ENCODE measurements at regions not wholly inside any gene's neighbourhood (a gene's known extent, or its start where the extent isn't known, plus 50 kb on each side); places are given as distances from the start of the nearest gene placed in this dataset.

DNA sequence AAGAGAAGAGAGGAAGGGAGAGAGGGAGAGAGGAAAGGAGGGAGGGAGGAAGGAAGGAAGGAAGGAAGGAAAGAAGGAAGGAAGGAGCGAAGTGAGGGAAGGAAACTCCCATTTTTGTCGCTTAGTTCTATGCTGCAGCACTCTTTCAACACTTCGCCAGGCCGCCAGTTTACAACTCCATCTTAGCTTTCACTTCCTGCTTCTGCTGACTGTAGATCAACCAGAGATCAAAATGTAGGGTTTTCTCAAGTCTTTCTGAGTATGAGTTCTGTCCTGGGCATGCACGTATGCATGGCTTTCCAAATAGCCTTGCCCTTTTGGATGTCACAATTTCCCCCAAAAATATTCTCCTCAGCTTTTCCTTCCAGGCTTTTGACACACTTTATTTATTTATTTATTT, 723.4 kb downstream of the TRHDE start:
- TF ChIP-seq, protein P1, sequence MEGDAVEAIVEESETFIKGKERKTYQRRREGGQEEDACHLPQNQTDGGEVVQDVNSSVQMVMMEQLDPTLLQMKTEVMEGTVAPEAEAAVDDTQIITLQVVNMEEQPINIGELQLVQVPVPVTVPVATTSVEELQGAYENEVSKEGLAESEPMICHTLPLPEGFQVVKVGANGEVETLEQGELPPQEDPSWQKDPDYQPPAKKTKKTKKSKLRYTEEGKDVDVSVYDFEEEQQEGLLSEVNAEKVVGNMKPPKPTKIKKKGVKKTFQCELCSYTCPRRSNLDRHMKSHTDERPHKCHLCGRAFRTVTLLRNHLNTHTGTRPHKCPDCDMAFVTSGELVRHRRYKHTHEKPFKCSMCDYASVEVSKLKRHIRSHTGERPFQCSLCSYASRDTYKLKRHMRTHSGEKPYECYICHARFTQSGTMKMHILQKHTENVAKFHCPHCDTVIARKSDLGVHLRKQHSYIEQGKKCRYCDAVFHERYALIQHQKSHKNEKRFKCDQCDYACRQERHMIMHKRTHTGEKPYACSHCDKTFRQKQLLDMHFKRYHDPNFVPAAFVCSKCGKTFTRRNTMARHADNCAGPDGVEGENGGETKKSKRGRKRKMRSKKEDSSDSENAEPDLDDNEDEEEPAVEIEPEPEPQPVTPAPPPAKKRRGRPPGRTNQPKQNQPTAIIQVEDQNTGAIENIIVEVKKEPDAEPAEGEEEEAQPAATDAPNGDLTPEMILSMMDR (IDR thresholded peaks at IDR 0.05; ENCODE audit: low read depth, low read length, missing input control): no peak
- no peak for TF ChIP-seq YY1 (IDR thresholded peaks at IDR 0.05)
- TF ChIP-seq, protein P2, sequence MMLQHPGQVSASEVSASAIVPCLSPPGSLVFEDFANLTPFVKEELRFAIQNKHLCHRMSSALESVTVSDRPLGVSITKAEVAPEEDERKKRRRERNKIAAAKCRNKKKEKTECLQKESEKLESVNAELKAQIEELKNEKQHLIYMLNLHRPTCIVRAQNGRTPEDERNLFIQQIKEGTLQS (IDR thresholded peaks at IDR 0.05): no peak
- TF ChIP-seq, protein P3, sequence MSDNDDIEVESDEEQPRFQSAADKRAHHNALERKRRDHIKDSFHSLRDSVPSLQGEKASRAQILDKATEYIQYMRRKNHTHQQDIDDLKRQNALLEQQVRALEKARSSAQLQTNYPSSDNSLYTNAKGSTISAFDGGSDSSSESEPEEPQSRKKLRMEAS (IDR thresholded peaks at IDR 0.05): no peak
- no peak for TF ChIP-seq NR2F2 (IDR thresholded peaks at IDR 0.05)
- TF ChIP-seq, protein P4, sequence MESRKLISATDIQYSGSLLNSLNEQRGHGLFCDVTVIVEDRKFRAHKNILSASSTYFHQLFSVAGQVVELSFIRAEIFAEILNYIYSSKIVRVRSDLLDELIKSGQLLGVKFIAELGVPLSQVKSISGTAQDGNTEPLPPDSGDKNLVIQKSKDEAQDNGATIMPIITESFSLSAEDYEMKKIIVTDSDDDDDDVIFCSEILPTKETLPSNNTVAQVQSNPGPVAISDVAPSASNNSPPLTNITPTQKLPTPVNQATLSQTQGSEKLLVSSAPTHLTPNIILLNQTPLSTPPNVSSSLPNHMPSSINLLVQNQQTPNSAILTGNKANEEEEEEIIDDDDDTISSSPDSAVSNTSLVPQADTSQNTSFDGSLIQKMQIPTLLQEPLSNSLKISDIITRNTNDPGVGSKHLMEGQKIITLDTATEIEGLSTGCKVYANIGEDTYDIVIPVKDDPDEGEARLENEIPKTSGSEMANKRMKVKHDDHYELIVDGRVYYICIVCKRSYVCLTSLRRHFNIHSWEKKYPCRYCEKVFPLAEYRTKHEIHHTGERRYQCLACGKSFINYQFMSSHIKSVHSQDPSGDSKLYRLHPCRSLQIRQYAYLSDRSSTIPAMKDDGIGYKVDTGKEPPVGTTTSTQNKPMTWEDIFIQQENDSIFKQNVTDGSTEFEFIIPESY (IDR thresholded peaks at IDR 0.05): no peak
- TF ChIP-seq JUND (IDR thresholded peaks at IDR 0.05): no peak
- TF ChIP-seq, protein P5, sequence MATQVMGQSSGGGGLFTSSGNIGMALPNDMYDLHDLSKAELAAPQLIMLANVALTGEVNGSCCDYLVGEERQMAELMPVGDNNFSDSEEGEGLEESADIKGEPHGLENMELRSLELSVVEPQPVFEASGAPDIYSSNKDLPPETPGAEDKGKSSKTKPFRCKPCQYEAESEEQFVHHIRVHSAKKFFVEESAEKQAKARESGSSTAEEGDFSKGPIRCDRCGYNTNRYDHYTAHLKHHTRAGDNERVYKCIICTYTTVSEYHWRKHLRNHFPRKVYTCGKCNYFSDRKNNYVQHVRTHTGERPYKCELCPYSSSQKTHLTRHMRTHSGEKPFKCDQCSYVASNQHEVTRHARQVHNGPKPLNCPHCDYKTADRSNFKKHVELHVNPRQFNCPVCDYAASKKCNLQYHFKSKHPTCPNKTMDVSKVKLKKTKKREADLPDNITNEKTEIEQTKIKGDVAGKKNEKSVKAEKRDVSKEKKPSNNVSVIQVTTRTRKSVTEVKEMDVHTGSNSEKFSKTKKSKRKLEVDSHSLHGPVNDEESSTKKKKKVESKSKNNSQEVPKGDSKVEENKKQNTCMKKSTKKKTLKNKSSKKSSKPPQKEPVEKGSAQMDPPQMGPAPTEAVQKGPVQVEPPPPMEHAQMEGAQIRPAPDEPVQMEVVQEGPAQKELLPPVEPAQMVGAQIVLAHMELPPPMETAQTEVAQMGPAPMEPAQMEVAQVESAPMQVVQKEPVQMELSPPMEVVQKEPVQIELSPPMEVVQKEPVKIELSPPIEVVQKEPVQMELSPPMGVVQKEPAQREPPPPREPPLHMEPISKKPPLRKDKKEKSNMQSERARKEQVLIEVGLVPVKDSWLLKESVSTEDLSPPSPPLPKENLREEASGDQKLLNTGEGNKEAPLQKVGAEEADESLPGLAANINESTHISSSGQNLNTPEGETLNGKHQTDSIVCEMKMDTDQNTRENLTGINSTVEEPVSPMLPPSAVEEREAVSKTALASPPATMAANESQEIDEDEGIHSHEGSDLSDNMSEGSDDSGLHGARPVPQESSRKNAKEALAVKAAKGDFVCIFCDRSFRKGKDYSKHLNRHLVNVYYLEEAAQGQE (IDR thresholded peaks at IDR 0.05): no peak
- TF ChIP-seq SP1 (IDR thresholded peaks at IDR 0.05): no peak
- no peak for TF ChIP-seq GABPA (IDR thresholded peaks at IDR 0.05 in 1 of 2, conservative IDR thresholded peaks at IDR 0.05 in 1 of 2)
- TF ChIP-seq TAF1 (conservative IDR thresholded peaks at IDR 0.05): no peak
